G401 (cell line): ENCODE measurements at regions not wholly inside any gene's neighbourhood (a gene's known extent, or its start where the extent isn't known, plus 50 kb on each side); places are given as distances from the start of the nearest gene placed in this dataset.

Experiments used
- DNase-seq: peaks from one replicate; pipeline ENCODE4 v3.0.0-alpha.2; 2015; ENCODE audit warnings: low spot score
- in situ Hi-C: cut with HindIII; loops from 2 replicates; pipeline ENCODE4 v1.10.0; 2016; ENCODE audit warnings: low sequenced_read_pairs, mixed read lengths

- in situ Hi-C loops, result no loop called here
- DNase-seq, result no peak
Observed at GRCh38 chr6:44500074-44500473, 112.6 kb downstream of the CDC5L start.

GRCh38 chr6:44503471-44503870 is 116.0 kb downstream of the CDC5L start:
- no peak for DNase-seq
- in situ Hi-C loops, result no loop called here

GRCh38 chr6:44504301-44504791 is 116.8 kb downstream of the CDC5L start:
- in situ Hi-C loops, result no loop called here
- no peak for DNase-seq

GRCh38 chr6:44505751-44506150 is 118.2 kb downstream of the CDC5L start:
- in situ Hi-C loops, result no loop called here
- DNase-seq, result no peak

- in situ Hi-C loops, result no loop called here
- no peak for DNase-seq
Observed at GRCh38 chr6:44507014-44507413, 119.5 kb downstream of the CDC5L start.

GRCh38 chr6:44508646-44509045 is 121.1 kb downstream of the CDC5L start:
- in situ Hi-C loops, result no loop called here
- no peak for DNase-seq

GRCh38 chr6:44511126-44511525 is 123.6 kb downstream of the CDC5L start:
- in situ Hi-C loops, result no loop called here
- DNase-seq, result no peak

GRCh38 chr6:44512868-44513741 is 125.6 kb downstream of the CDC5L start:
- DNase-seq, result peak; percentile 7
- in situ Hi-C loops, result no loop called here

GRCh38 chr6:44514085-44514484 is 126.6 kb downstream of the CDC5L start:
- in situ Hi-C loops, result no loop called here
- no peak for DNase-seq

- in situ Hi-C loops, result no loop called here
- DNase-seq, result no peak
Observed at GRCh38 chr6:44514576-44515193, 127.2 kb downstream of the CDC5L start.

- in situ Hi-C loops, result no loop called here
- DNase-seq, result no peak
Observed at GRCh38 chr6:44522871-44523270, 135.4 kb downstream of the CDC5L start.

- DNase-seq, result no peak
- in situ Hi-C loops, result no loop called here
Observed at GRCh38 chr6:44524476-44525227, 137.1 kb downstream of the CDC5L start.

- in situ Hi-C loops, result no loop called here
- DNase-seq, result no peak
Observed at GRCh38 chr6:44525761-44526351, 138.3 kb downstream of the CDC5L start.

GRCh38 chr6:44527181-44527580 is 139.7 kb downstream of the CDC5L start:
- DNase-seq, result no peak
- in situ Hi-C loops, result no loop called here

GRCh38 chr6:44527583-44528369 is 140.3 kb downstream of the CDC5L start:
- in situ Hi-C loops, result no loop called here
- DNase-seq, result no peak

- DNase-seq, result no peak
- in situ Hi-C loops, result no loop called here
Observed at GRCh38 chr6:44528370-44528644, 140.8 kb downstream of the CDC5L start.

GRCh38 chr6:44528716-44529115 is 141.2 kb downstream of the CDC5L start:
- in situ Hi-C loops, result no loop called here
- DNase-seq, result no peak

GRCh38 chr6:44529146-44529905 is 141.8 kb downstream of the CDC5L start:
- no peak for DNase-seq
- in situ Hi-C loops, result no loop called here
